ENCODE measurements at regions not wholly inside any gene's neighbourhood (a gene's known extent, or its start where the extent isn't known, plus 50 kb on each side); places are given as distances from the start of the nearest gene placed in this dataset.

GRCh38 chr7:114083166-114084001 is 164.6 kb upstream of the PPP1R3A start:
- no peak for TF ChIP-seq CTCF (IDR thresholded peaks at IDR 0.05)
- no peak for TF ChIP-seq POLR2A (IDR thresholded peaks at IDR 0.05)
- TF ChIP-seq POLR2AphosphoS5 (IDR thresholded peaks at IDR 0.05), result no peak
- no peak for TF ChIP-seq EP300 (IDR thresholded peaks at IDR 0.05)
